GM12878 (cell line): ENCODE measurements at regions not wholly inside any gene's neighbourhood (a gene's known extent, or its start where the extent isn't known, plus 50 kb on each side); places are given as distances from the start of the nearest gene placed in this dataset.

ENCODE experiments used
- ATAC-seq: fragments of 200-7000 bp; cut with Tn5 transposase; 3 replicates; pipeline ENCODE4 v1.9.1; 2020; ENCODE audit warnings: mild to moderate bottlenecking, moderate library complexity
- BruUV-seq: library from RNA; stranded (reverse); fragments of 400-500 nt; replicated peaks from 2 replicates; lab custom pipeline; 2021; lab: Mats Ljungman, UMichigan
- CTCF ChIA-PET: fragments of 300-600 bp; sonication (Branson Sonifier 250); formaldehyde crosslinking; extraction: SDS; loops from one replicate; lab custom pipeline; 2021; ENCODE audit warnings: inconsistent platforms; lab: Yijun Ruan, JAX
- POLR2A ChIA-PET: fragments of 350-600 bp; formaldehyde crosslinking; extraction: SDS; loops from one replicate; lab custom pipeline; 2021; ENCODE audit warnings: inconsistent platforms; lab: Charles Lee
- RAD21 ChIA-PET: fragments of 300-600 bp; sonication (Branson Sonifier 250); formaldehyde crosslinking; loops from one replicate; lab custom pipeline; 2023; ENCODE audit warnings: antibody characterized with exemption; ENCODE audit not compliant: unreplicated experiment; lab: Charles Lee
- SMC1A ChIA-PET: fragments of 300-600 bp; sonication (Branson Sonifier 250); formaldehyde crosslinking; loops from one replicate; lab custom pipeline; 2023; ENCODE audit not compliant: unreplicated experiment, uncharacterized antibody; lab: Charles Lee
- DNase-seq: peaks from one replicate; pipeline ENCODE4 v3.0.0-alpha.2; 2011; ENCODE audit warnings: low read depth, low spot score
- FAIRE-seq: peaks from 3 replicates; lab custom pipeline; 2011; peaks lifted over from hg19 to GRCh38; lab: Jason Lieb, UNC
- H2AFZ ChIP-seq: 2 replicates; pipeline ENCODE4 v1.6.0; 2011; ENCODE audit warnings: low read depth, low read length, control low read depth; ENCODE audit not compliant: control insufficient read depth
- H3K27ac ChIP-seq: 2 replicates; pipeline ENCODE4 v1.5.1; 2011; ENCODE audit warnings: control low read depth; ENCODE audit not compliant: control insufficient read depth, insufficient read depth
- H3K27me3 ChIP-seq, 2 experiments: replicated peaks in 1 of 2; 2 replicates each; pipeline versions ENCODE4 v1.6.0 to v1.6.1; 2011; ENCODE audit warnings: low read length in 1 of 2; ENCODE audit not compliant: control insufficient read depth in 2 of 2, insufficient read depth in 2 of 2
- H3K36me3 ChIP-seq, 2 experiments: 2 replicates each; pipeline ENCODE4 v1.5.1; 2011; ENCODE audit warnings: low read length in 1 of 2; ENCODE audit not compliant: control insufficient read depth in 2 of 2, insufficient read depth in 2 of 2
- H3K4me1 ChIP-seq: 2 replicates; pipeline ENCODE4 v1.6.1; 2011; ENCODE audit warnings: mild to moderate bottlenecking, low read length, moderate library complexity, mixed read lengths; ENCODE audit not compliant: control insufficient read depth, insufficient read depth
- H3K4me2 ChIP-seq: 2 replicates; pipeline ENCODE4 v1.6.0; 2011; ENCODE audit warnings: control low read depth; ENCODE audit not compliant: control insufficient read depth, insufficient read depth
- H3K4me3 ChIP-seq: fragments of 200-600 bp; sonication (generic); 2 replicates; pipeline ENCODE4 v1.5.1; 2016
- H3K79me2 ChIP-seq: 2 replicates; pipeline ENCODE4 v1.6.0; 2011; ENCODE audit warnings: low read length; ENCODE audit not compliant: control insufficient read depth, insufficient read depth
- H3K9ac ChIP-seq: 2 replicates; pipeline ENCODE4 v1.8.0; 2011; ENCODE audit warnings: low read length, control low read depth, mixed read lengths; ENCODE audit not compliant: control insufficient read depth, insufficient read depth
- H3K9me3 ChIP-seq: replicated peaks from 3 replicates; pipeline ENCODE4 v1.5.1; 2011; ENCODE audit warnings: mild to moderate bottlenecking, low read length; ENCODE audit not compliant: control insufficient read depth, insufficient read depth
- H4K20me1 ChIP-seq: 2 replicates; pipeline ENCODE4 v1.6.0; 2011; ENCODE audit not compliant: control insufficient read depth, insufficient read depth
- KDM1A ChIP-seq: fragments of 200-600 bp; sonication (generic); IDR thresholded peaks from 2 replicates; pipeline ENCODE4 v1.6.1; 2016; ENCODE audit warnings: borderline replicate concordance
- MEF2B ChIP-seq: fragments of 450-650 bp; IDR thresholded peaks from 2 replicates; pipeline ENCODE4 v1.6.1; 2018; ENCODE audit warnings: mild to moderate bottlenecking, moderate library complexity; ENCODE audit not compliant: partially characterized antibody, poor library complexity, severe bottlenecking
- MXI1 ChIP-seq: fragments of 150-350 bp; IDR thresholded peaks from 2 replicates; pipeline ENCODE4 v1.6.1; 2011; ENCODE audit warnings: low read depth, mild to moderate bottlenecking, inconsistent platforms, low read length, improper control_type of control experiment
- NBN ChIP-seq: fragments of 450-650 bp; IDR thresholded peaks from 2 replicates; pipeline ENCODE4 v1.6.1; 2016
- RUNX3 ChIP-seq: IDR thresholded peaks from 2 replicates; pipeline ENCODE4 v1.6.1; 2012; ENCODE audit warnings: low read length, inconsistent platforms
- SMAD5 ChIP-seq: IDR thresholded peaks from 2 replicates; pipeline ENCODE4 v1.6.1; 2016; ENCODE audit warnings: antibody characterized with exemption, low read depth
- SMC3 ChIP-seq: IDR thresholded peaks from 2 replicates; pipeline ENCODE4 v1.6.1; 2011; ENCODE audit warnings: low read length, improper control_type of control experiment, borderline replicate concordance
- TAF1 ChIP-seq: IDR thresholded peaks from 2 replicates; pipeline ENCODE4 v1.6.1; 2011; ENCODE audit warnings: mild to moderate bottlenecking, low read depth, low read length, borderline replicate concordance
- TCF3 ChIP-seq: IDR thresholded peaks from 2 replicates; pipeline ENCODE4 v1.6.1; 2012; ENCODE audit warnings: low read depth, mild to moderate bottlenecking, low read length, borderline replicate concordance; ENCODE audit not compliant: insufficient read depth
- YY1 ChIP-seq: IDR thresholded peaks from 2 replicates; pipeline ENCODE4 v1.6.1; 2011; ENCODE audit warnings: low read depth, mild to moderate bottlenecking, low read length
- WGBS: methylation state at CpG from one replicate; pipeline ENCODE4 v1.1.6; 2016; ENCODE audit warnings: low lambda C conversion rate; ENCODE audit not compliant: insufficient replicate concordance, insufficient coverage; ENCODE audit errors: missing lambda C conversion rate; 5-methylcytosine and 5-hydroxymethylcytosine counted together
- in situ Hi-C: fragments of 300-500 bp; cut with MboI; formaldehyde crosslinking; loops from 9 replicates; pipeline ENCODE4 v1.14.3; 2018; ENCODE audit warnings: mixed read lengths
- intact Hi-C: fragments of 100-400 bp; cut with micrococcal nuclease; formaldehyde crosslinking; loops from one replicate; pipeline ENCODE4 v1.14.2; 2022; ENCODE audit not compliant: unreplicated experiment
- TF ChIP-seq, protein P1 (sequence below): IDR thresholded peaks from 2 replicates; pipeline ENCODE4 v1.6.1; 2011; ENCODE audit warnings: mild to moderate bottlenecking, low read depth, low read length, moderate library complexity; ENCODE audit not compliant: insufficient replicate concordance

DNA sequence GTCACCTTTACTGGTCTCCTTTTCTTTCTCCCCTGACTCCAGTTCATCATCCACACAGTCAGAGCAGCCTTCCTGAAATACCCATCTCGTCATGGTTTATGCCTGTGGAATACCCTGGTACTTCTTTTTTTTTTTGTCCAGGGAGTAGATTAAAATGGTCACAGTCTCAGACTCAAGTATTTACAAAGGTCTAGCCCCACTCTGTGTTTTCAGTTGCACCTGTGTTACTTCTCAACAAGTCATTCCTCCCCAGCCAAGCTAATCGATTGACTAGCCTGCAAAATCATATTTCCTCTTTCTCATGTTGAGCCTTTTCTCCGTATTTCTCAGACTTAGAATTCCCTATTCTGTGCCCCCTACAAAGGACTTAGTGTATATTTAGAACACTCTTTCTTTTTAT lies 155.2 kb upstream of the KCNN2 start:
- RAD21 ChIA-PET = no interaction called here
- CTCF ChIA-PET = interaction anchor here (0.7 kb wide), 1 partner anchor 57 kb away, joined by 3 read pairs; no protein-coding TSS in a partner anchor
- no peaks in the 10 kb centered on the region for H3K27me3 ChIP-seq
- intact Hi-C loops (no loop called here), in situ Hi-C loops (no loop called here)
- H3K36me3 ChIP-seq = no peaks in the 10 kb centered on the region
- POLR2A ChIA-PET = no interaction called here
- SMC1A ChIA-PET = no interaction called here
- H4K20me1 ChIP-seq = no peaks in the 10 kb centered on the region
- H3K79me2 ChIP-seq = no peaks in the 10 kb centered on the region
- FAIRE-seq (no peak), DNase-seq (no peak), ATAC-seq (no peak)
- no peak overlapping the region for H3K4me2 ChIP-seq
- no peak overlapping the region for H3K9ac ChIP-seq
- no peak overlapping the region for H3K27ac ChIP-seq
- H3K9me3 ChIP-seq = no peaks in the 10 kb centered on the region
- H3K4me3 ChIP-seq = no peak overlapping the region
- no peak overlapping the region for H2AFZ ChIP-seq
- 0% methylated on average over 3 of the region's 3 CpGs for WGBS
- BruUV-seq = no TSS peak
- no peaks in the 10 kb centered on the region for H3K4me1 ChIP-seq
- TF ChIP-seq SMC3 (no peak), TCF3 (no peak), RUNX3 (no peak), TAF1 (no peak), SMAD5 (no peak), YY1 (no peak), KDM1A (no peak), NBN (no peak), MEF2B (no peak), MXI1 (no peak)
- TF ChIP-seq, protein P1, sequence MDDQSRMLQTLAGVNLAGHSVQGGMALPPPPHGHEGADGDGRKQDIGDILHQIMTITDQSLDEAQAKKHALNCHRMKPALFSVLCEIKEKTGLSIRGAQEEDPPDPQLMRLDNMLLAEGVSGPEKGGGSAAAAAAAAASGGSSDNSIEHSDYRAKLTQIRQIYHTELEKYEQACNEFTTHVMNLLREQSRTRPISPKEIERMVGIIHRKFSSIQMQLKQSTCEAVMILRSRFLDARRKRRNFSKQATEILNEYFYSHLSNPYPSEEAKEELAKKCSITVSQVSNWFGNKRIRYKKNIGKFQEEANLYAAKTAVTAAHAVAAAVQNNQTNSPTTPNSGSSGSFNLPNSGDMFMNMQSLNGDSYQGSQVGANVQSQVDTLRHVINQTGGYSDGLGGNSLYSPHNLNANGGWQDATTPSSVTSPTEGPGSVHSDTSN = no peak
